PFSK-1 (cell line): ENCODE measurements at regions not wholly inside any gene's neighbourhood (a gene's known extent, or its start where the extent isn't known, plus 50 kb on each side); places are given as distances from the start of the nearest gene placed in this dataset.

Source experiments
- FOXP2 ChIP-seq: optimal IDR thresholded peaks from 2 replicates; pipeline ENCODE3; 2011; ENCODE audit warnings: borderline replicate concordance, control low read depth, inconsistent platforms; ENCODE audit not compliant: insufficient read depth; ENCODE audit errors: extremely low read length, extremely low read depth
- POLR2AphosphoS5 ChIP-seq: IDR thresholded peaks from 2 replicates; pipeline ENCODE4 v1.6.1; 2012; ENCODE audit warnings: low read depth, mild to moderate bottlenecking, control low read depth, low read length, moderate library complexity
- SIN3A ChIP-seq: IDR thresholded peaks from 2 replicates; pipeline ENCODE4 v1.6.1; 2012; ENCODE audit warnings: mild to moderate bottlenecking, low read length, moderate library complexity, borderline replicate concordance; ENCODE audit not compliant: insufficient read depth
- TAF1 ChIP-seq: IDR thresholded peaks from 2 replicates; pipeline ENCODE4 v1.6.1; 2012; ENCODE audit warnings: low read length, control low read depth, borderline replicate concordance; ENCODE audit not compliant: insufficient read depth
- TF ChIP-seq, protein P1 (sequence below), 2 experiments: IDR thresholded peaks; 2 replicates each; pipeline versions ENCODE4 v1.6.1 to v1.8.0; 2011 to 2012; ENCODE audit warnings: low read depth in 2 of 2, low read length in 2 of 2, control low read depth in 1 of 2, inconsistent platforms in 1 of 2, mild to moderate bottlenecking in 1 of 2, moderate library complexity in 1 of 2; ENCODE audit not compliant: insufficient read depth in 1 of 2

DNA sequence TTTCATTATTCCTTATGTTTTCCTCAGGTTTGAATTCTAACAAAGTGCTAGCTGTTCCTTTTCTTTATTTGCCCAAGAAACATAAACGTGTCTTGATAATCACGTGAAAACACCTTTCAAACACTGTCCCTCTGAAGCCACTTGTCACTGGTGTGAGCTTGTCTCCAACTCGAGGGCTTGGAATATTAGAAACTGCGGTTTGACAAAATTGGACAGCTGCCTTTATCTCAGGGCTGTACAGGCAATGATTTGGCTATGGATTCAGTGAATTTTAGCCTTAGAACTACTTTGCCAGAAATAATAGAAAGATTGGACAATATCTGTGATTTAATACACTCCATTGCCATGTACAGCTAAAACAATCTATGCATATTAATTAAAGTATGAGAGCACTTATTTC, 763.0 kb upstream of the ACVR2A start:
- TF ChIP-seq POLR2AphosphoS5 (no peak), SIN3A (no peak), FOXP2 (no peak), TAF1 (no peak)
- TF ChIP-seq, protein P1, sequence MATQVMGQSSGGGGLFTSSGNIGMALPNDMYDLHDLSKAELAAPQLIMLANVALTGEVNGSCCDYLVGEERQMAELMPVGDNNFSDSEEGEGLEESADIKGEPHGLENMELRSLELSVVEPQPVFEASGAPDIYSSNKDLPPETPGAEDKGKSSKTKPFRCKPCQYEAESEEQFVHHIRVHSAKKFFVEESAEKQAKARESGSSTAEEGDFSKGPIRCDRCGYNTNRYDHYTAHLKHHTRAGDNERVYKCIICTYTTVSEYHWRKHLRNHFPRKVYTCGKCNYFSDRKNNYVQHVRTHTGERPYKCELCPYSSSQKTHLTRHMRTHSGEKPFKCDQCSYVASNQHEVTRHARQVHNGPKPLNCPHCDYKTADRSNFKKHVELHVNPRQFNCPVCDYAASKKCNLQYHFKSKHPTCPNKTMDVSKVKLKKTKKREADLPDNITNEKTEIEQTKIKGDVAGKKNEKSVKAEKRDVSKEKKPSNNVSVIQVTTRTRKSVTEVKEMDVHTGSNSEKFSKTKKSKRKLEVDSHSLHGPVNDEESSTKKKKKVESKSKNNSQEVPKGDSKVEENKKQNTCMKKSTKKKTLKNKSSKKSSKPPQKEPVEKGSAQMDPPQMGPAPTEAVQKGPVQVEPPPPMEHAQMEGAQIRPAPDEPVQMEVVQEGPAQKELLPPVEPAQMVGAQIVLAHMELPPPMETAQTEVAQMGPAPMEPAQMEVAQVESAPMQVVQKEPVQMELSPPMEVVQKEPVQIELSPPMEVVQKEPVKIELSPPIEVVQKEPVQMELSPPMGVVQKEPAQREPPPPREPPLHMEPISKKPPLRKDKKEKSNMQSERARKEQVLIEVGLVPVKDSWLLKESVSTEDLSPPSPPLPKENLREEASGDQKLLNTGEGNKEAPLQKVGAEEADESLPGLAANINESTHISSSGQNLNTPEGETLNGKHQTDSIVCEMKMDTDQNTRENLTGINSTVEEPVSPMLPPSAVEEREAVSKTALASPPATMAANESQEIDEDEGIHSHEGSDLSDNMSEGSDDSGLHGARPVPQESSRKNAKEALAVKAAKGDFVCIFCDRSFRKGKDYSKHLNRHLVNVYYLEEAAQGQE (IDR thresholded peaks at IDR 0.05; ENCODE audit: insufficient read depth in 1 of 2, low read depth in 2 of 2, low read length in 2 of 2): no peak
